ENCODE measurements at regions not wholly inside any gene's neighbourhood (a gene's known extent, or its start where the extent isn't known, plus 50 kb on each side); places are given as distances from the start of the nearest gene placed in this dataset.

- peaks cover 7% of the 10 kb centered on the region for H3K9me3 ChIP-seq (ENCODE audit: insufficient read depth, low read depth, low read length)
These were observed 231.2 kb upstream of the GSE1 start for GRCh38 chr16:85381738-85382592.

GRCh38 chr16:85382717-85383118 lies 230.4 kb upstream of the GSE1 start:
- H3K4me1 ChIP-seq (ENCODE audit: control insufficient read depth in 1 of 2, insufficient read depth in 2 of 2, low read length in 2 of 2), result peaks cover 37 to 41% of the 10 kb centered on the region in 2 experiments
- peak overlapping the region; percentile 19 for H4K91ac ChIP-seq (ENCODE audit: low read depth, low read length)
- no peak overlapping the region for H2AK5ac ChIP-seq (ENCODE audit: low read length)
- peak overlapping the region; percentile 1 for H3K14ac ChIP-seq (ENCODE audit: low read length)
- H4K12ac ChIP-seq (ENCODE audit: low read depth, low read length), result no peak overlapping the region
- peak overlapping the region; percentile 83 for H3K23ac ChIP-seq (ENCODE audit: low read length)
- H4K8ac ChIP-seq (ENCODE audit: low read depth, low read length), result no peak overlapping the region
- no CpG with 5 or more reads among the region's 11 CpGs for WGBS (ENCODE audit: extremely low coverage, insufficient coverage, insufficient read length)
- peak overlapping the region; percentile 14 for H3K4me3 ChIP-seq (ENCODE audit: low read depth, low read length)
- H2BK120ac ChIP-seq (ENCODE audit: insufficient read depth, low read length, poor library complexity), result no peak overlapping the region
- peak overlapping the region; percentile 59 for H3K27ac ChIP-seq (ENCODE audit: low read depth, low read length)
- H3K27me3 ChIP-seq (ENCODE audit: insufficient read depth, low read length), result no peaks in the 10 kb centered on the region
- H2BK5ac ChIP-seq (ENCODE audit: low read depth, low read length, poor library complexity), result no peak overlapping the region
- no peak overlapping the region for H3K9ac ChIP-seq (ENCODE audit: low read length)
- H3K79me2 ChIP-seq (ENCODE audit: control insufficient read depth, insufficient read depth, low read length, poor library complexity), result peaks cover 2% of the 10 kb centered on the region
- no peak overlapping the region for H3K4ac ChIP-seq (ENCODE audit: low read depth, low read length)
- H2BK12ac ChIP-seq (ENCODE audit: low read length), result no peak overlapping the region
- no peaks in the 10 kb centered on the region for H3K36me3 ChIP-seq (ENCODE audit: control insufficient read depth in 1 of 2, insufficient read depth in 2 of 2, low read length in 2 of 2)
- no peak overlapping the region for H2AFZ ChIP-seq (ENCODE audit: insufficient read depth, low read length, poor library complexity)
- H3K18ac ChIP-seq (ENCODE audit: low read length), result no peak overlapping the region
- H3K4me2 ChIP-seq (ENCODE audit: low read length), result no peak overlapping the region
- H3K79me1 ChIP-seq (ENCODE audit: low read length), result peaks cover 16% of the 10 kb centered on the region
- H3K9me3 ChIP-seq (ENCODE audit: insufficient read depth, low read depth, low read length), result peaks cover 7% of the 10 kb centered on the region
- DNase-seq, result no peak

More at GRCh38 chr16:85381738-85382592, 231.2 kb upstream of the GSE1 start:
- Histone ChIP-seq H3K4ac (ENCODE audit: low read depth, low read length) (no peak overlapping the region), H4K8ac (ENCODE audit: low read depth, low read length) (no peak overlapping the region), H2BK12ac (ENCODE audit: low read length) (no peak overlapping the region), H4K91ac (ENCODE audit: low read depth, low read length) (peak overlapping the region; percentile 29), H3K4me3 (ENCODE audit: low read depth, low read length) (no peak overlapping the region), H3K79me2 (ENCODE audit: control insufficient read depth, insufficient read depth, low read length, poor library complexity) (peaks cover 2% of the 10 kb centered on the region), H4K12ac (ENCODE audit: low read depth, low read length) (no peak overlapping the region), H2AK5ac (ENCODE audit: low read length) (no peak overlapping the region), H3K18ac (ENCODE audit: low read length) (no peak overlapping the region), H3K79me1 (ENCODE audit: low read length) (peaks cover 16% of the 10 kb centered on the region), H2AFZ (ENCODE audit: insufficient read depth, low read length, poor library complexity) (no peak overlapping the region), H2BK5ac (ENCODE audit: low read depth, low read length, poor library complexity) (peak overlapping the region; percentile 42), H3K27me3 (ENCODE audit: insufficient read depth, low read length) (no peaks in the 10 kb centered on the region), H3K14ac (ENCODE audit: low read length) (peak overlapping the region; percentile 1), H3K9ac (ENCODE audit: low read length) (no peak overlapping the region), H3K23ac (ENCODE audit: low read length) (no peak overlapping the region), H3K27ac (ENCODE audit: low read depth, low read length) (peak overlapping the region; percentile 59), H3K4me2 (ENCODE audit: low read length) (peak overlapping the region; percentile 24), H3K36me3 (ENCODE audit: control insufficient read depth in 1 of 2, insufficient read depth in 2 of 2, low read length in 2 of 2) (no peaks in the 10 kb centered on the region), H3K4me1 (ENCODE audit: control insufficient read depth in 1 of 2, insufficient read depth in 2 of 2, low read length in 2 of 2) (peaks cover 37 to 41% of the 10 kb centered on the region in 2 experiments), H2BK120ac (ENCODE audit: insufficient read depth, low read length, poor library complexity) (peak overlapping the region; percentile 15)
- no peak for DNase-seq
- WGBS (ENCODE audit: extremely low coverage, insufficient coverage, insufficient read length), result no CpG with 5 or more reads among the region's 26 CpGs

GRCh38 chr16:85383836-85384832 lies 229.0 kb upstream of the GSE1 start:
- Histone ChIP-seq H4K91ac (ENCODE audit: low read depth, low read length) (peak overlapping the region; percentile 58), H3K79me1 (ENCODE audit: low read length) (peaks cover 16% of the 10 kb centered on the region), H3K79me2 (ENCODE audit: control insufficient read depth, insufficient read depth, low read length, poor library complexity) (peaks cover 2% of the 10 kb centered on the region), H3K27ac (ENCODE audit: low read depth, low read length) (no peak overlapping the region), H3K36me3 (ENCODE audit: control insufficient read depth in 1 of 2, insufficient read depth in 2 of 2, low read length in 2 of 2) (no peaks in the 10 kb centered on the region), H3K4me1 (ENCODE audit: control insufficient read depth in 1 of 2, insufficient read depth in 2 of 2, low read length in 2 of 2) (peaks cover 36 to 40% of the 10 kb centered on the region in 2 experiments), H3K14ac (ENCODE audit: low read length) (peak overlapping the region; percentile 33), H3K23ac (ENCODE audit: low read length) (no peak overlapping the region), H3K18ac (ENCODE audit: low read length) (peak overlapping the region; percentile 44), H2AK5ac (ENCODE audit: low read length) (peak overlapping the region; percentile 8), H3K4me3 (ENCODE audit: low read depth, low read length) (no peak overlapping the region), H3K4me2 (ENCODE audit: low read length) (no peak overlapping the region), H3K27me3 (ENCODE audit: insufficient read depth, low read length) (no peaks in the 10 kb centered on the region), H3K9me3 (ENCODE audit: insufficient read depth, low read depth, low read length) (peaks cover 7% of the 10 kb centered on the region), H2AFZ (ENCODE audit: insufficient read depth, low read length, poor library complexity) (no peak overlapping the region), H3K4ac (ENCODE audit: low read depth, low read length) (no peak overlapping the region), H4K12ac (ENCODE audit: low read depth, low read length) (no peak overlapping the region), H2BK12ac (ENCODE audit: low read length) (peak overlapping the region; percentile 15), H4K8ac (ENCODE audit: low read depth, low read length) (no peak overlapping the region), H3K9ac (ENCODE audit: low read length) (no peak overlapping the region), H2BK120ac (ENCODE audit: insufficient read depth, low read length, poor library complexity) (peak overlapping the region; percentile 18), H2BK5ac (ENCODE audit: low read depth, low read length, poor library complexity) (no peak overlapping the region)
- DNase-seq, result no peak
- WGBS (ENCODE audit: extremely low coverage, insufficient coverage, insufficient read length), result no CpG with 5 or more reads among the region's 19 CpGs

- Histone ChIP-seq H2AK5ac (ENCODE audit: low read length) (no peak overlapping the region), H3K23ac (ENCODE audit: low read length) (no peak overlapping the region), H3K27ac (ENCODE audit: low read depth, low read length) (no peak overlapping the region), H3K14ac (ENCODE audit: low read length) (no peak overlapping the region), H3K79me1 (ENCODE audit: low read length) (peaks cover 13% of the 10 kb centered on the region), H2BK120ac (ENCODE audit: insufficient read depth, low read length, poor library complexity) (no peak overlapping the region), H3K79me2 (ENCODE audit: control insufficient read depth, insufficient read depth, low read length, poor library complexity) (peaks cover 2% of the 10 kb centered on the region), H3K18ac (ENCODE audit: low read length) (no peak overlapping the region), H4K91ac (ENCODE audit: low read depth, low read length) (peak overlapping the region; percentile 58), H2BK12ac (ENCODE audit: low read length) (no peak overlapping the region), H3K4me1 (ENCODE audit: control insufficient read depth in 1 of 2, insufficient read depth in 2 of 2, low read length in 2 of 2) (peaks cover 28 to 33% of the 10 kb centered on the region in 2 experiments), H3K9ac (ENCODE audit: low read length) (no peak overlapping the region), H2AFZ (ENCODE audit: insufficient read depth, low read length, poor library complexity) (no peak overlapping the region), H3K27me3 (ENCODE audit: insufficient read depth, low read length) (no peaks in the 10 kb centered on the region), H3K9me3 (ENCODE audit: insufficient read depth, low read depth, low read length) (peaks cover 7% of the 10 kb centered on the region), H3K4me3 (ENCODE audit: low read depth, low read length) (no peak overlapping the region), H2BK5ac (ENCODE audit: low read depth, low read length, poor library complexity) (no peak overlapping the region), H4K8ac (ENCODE audit: low read depth, low read length) (no peak overlapping the region), H3K36me3 (ENCODE audit: control insufficient read depth in 1 of 2, insufficient read depth in 2 of 2, low read length in 2 of 2) (no peaks in the 10 kb centered on the region), H4K12ac (ENCODE audit: low read depth, low read length) (no peak overlapping the region), H3K4ac (ENCODE audit: low read depth, low read length) (no peak overlapping the region), H3K4me2 (ENCODE audit: low read length) (no peak overlapping the region)
- peak; percentile 41 to 58 for DNase-seq
- no CpG with 5 or more reads among the region's 20 CpGs for WGBS (ENCODE audit: extremely low coverage, insufficient coverage, insufficient read length)
These were observed 228.2 kb upstream of the GSE1 start for GRCh38 chr16:85384833-85385462.

Data from trophoblast cell (in vitro differentiated cells and primary cell).